Naive thymus-derived CD4-positive, alpha-beta T cell (primary cell): ENCODE measurements at regions not wholly inside any gene's neighbourhood (a gene's known extent, or its start where the extent isn't known, plus 50 kb on each side); places are given as distances from the start of the nearest gene placed in this dataset.

ENCODE experiments used
- ATAC-seq: fragments of 150-1000 bp; cut with Tn5 transposase; 2 replicates; pipeline ENCODE4 v1.10.0; 2021; ENCODE audit warnings: mild to moderate bottlenecking, moderate library complexity
- CTCF ChIA-PET: fragments of 350-600 bp; sonication (Branson Sonifier 250); formaldehyde crosslinking; loops from one replicate; lab custom pipeline; 2021; ENCODE audit warnings: antibody characterized with exemption; lab: Charles Lee
- POLR2A ChIA-PET: fragments of 350-600 bp; sonication (Branson Sonifier 250); formaldehyde crosslinking; loops from one replicate; lab custom pipeline; 2021; ENCODE audit warnings: antibody characterized with exemption, inconsistent platforms; lab: Charles Lee
- DNase-seq, 9 donors: peaks; one replicate each; pipeline versions ENCODE4 v3.0.0 to v3.0.0-alpha.2; 2020 to 2022; ENCODE audit warnings: mixed read lengths in 1 of 9
- H3K27ac ChIP-seq: one replicate; pipeline ENCODE4 v1.7.0; 2013; ENCODE audit warnings: mild to moderate bottlenecking, low read depth, low read length, moderate library complexity
- H3K27me3 ChIP-seq, 2 donors: one replicate each; pipeline ENCODE4 v1.7.0; 2013; ENCODE audit warnings: low read length in 2 of 2, mild to moderate bottlenecking in 2 of 2, moderate library complexity in 2 of 2; ENCODE audit not compliant: control insufficient read depth in 2 of 2, insufficient read depth in 2 of 2
- H3K36me3 ChIP-seq, 3 experiments: 1 replicate in 2 of 3; 2 replicates in 1 of 3; pipeline ENCODE4 v1.7.0; 2013; ENCODE audit warnings: low read length in 3 of 3, mild to moderate bottlenecking in 3 of 3, moderate library complexity in 1 of 3; ENCODE audit not compliant: insufficient read depth in 3 of 3, control insufficient read depth in 2 of 3
- H3K4me1 ChIP-seq, 2 donors: one replicate each; pipeline ENCODE4 v1.7.0; 2013; ENCODE audit warnings: low read length in 2 of 2, mild to moderate bottlenecking in 2 of 2, moderate library complexity in 1 of 2; ENCODE audit not compliant: control insufficient read depth in 2 of 2, insufficient read depth in 2 of 2
- H3K4me3 ChIP-seq: 2 replicates; pipeline ENCODE4 v1.7.0; 2013; ENCODE audit warnings: mild to moderate bottlenecking, low read length
- H3K9me3 ChIP-seq, 3 experiments: 1 replicate in 2 of 3; 2 replicates in 1 of 3; pipeline ENCODE4 v1.7.0; 2013; ENCODE audit warnings: low read length in 3 of 3; ENCODE audit not compliant: control insufficient read depth in 2 of 3
- H3K27ac Mint-ChIP-seq, 9 donors: one replicate each; pipeline ENCODE4 v1.8.0; 2020 to 2022; ENCODE audit warnings: mixed read lengths in 9 of 9, mild to moderate bottlenecking in 8 of 9, moderate library complexity in 5 of 9, inconsistent platforms in 2 of 9
- H3K27me3 Mint-ChIP-seq, 5 donors: one replicate each; pipeline ENCODE4 v1.8.0; 2021 to 2022; ENCODE audit warnings: mixed read lengths in 5 of 5, mild to moderate bottlenecking in 1 of 5
- H3K36me3 Mint-ChIP-seq, 5 donors: one replicate each; pipeline ENCODE4 v1.8.0; 2020 to 2022; ENCODE audit warnings: mixed read lengths in 5 of 5, mild to moderate bottlenecking in 3 of 5, inconsistent platforms in 1 of 5
- H3K4me1 Mint-ChIP-seq, 7 donors: one replicate each; pipeline ENCODE4 v1.8.0; 2020 to 2022; ENCODE audit warnings: mixed read lengths in 7 of 7, mild to moderate bottlenecking in 3 of 7, inconsistent platforms in 1 of 7
- H3K4me3 Mint-ChIP-seq, 10 donors: one replicate each; pipeline ENCODE4 v1.8.0; 2020 to 2022; ENCODE audit warnings: mild to moderate bottlenecking in 10 of 10, mixed read lengths in 10 of 10, moderate library complexity in 6 of 10, inconsistent platforms in 2 of 10
- H3K9me3 Mint-ChIP-seq, 11 donors: one replicate each; pipeline ENCODE4 v1.8.0; 2020 to 2022; ENCODE audit warnings: mixed read lengths in 11 of 11, mild to moderate bottlenecking in 4 of 11, inconsistent platforms in 1 of 11, moderate library complexity in 1 of 11
- intact Hi-C, 2 donors: fragments of 100-400 bp; cut with micrococcal nuclease; formaldehyde crosslinking; loops; one replicate each; pipeline ENCODE4 v1.15.1; 2023

GRCh38 chr4:59969909-59970308, 1230.2 kb upstream of the ADGRL3 start:
- H3K27ac Mint-ChIP-seq = no peak overlapping the region
- intact Hi-C loops = no loop called here
- Histone ChIP-seq H3K27ac (no peak overlapping the region), H3K4me3 (no peak overlapping the region), H3K36me3 (no peaks in the 10 kb centered on the region), H3K9me3 (no peaks in the 10 kb centered on the region), H3K27me3 (no peaks in the 10 kb centered on the region), H3K4me1 (no peaks in the 10 kb centered on the region)
- H3K36me3 Mint-ChIP-seq = no peaks in the 10 kb centered on the region
- ATAC-seq (no peak), DNase-seq (no peak)
- ChIA-PET CTCF (no interaction called here), POLR2A (no interaction called here)
- H3K27me3 Mint-ChIP-seq = no peaks in the 10 kb centered on the region
- no peaks in the 10 kb centered on the region for H3K4me1 Mint-ChIP-seq
- peaks cover 0 to 23% (median 6%) of the 10 kb centered on the region in 11 donors for H3K9me3 Mint-ChIP-seq
- no peak overlapping the region for H3K4me3 Mint-ChIP-seq

- Mint-ChIP-seq H3K4me3 (no peak overlapping the region), H3K9me3 (peaks cover 0 to 23% (median 6%) of the 10 kb centered on the region in 11 donors), H3K4me1 (no peaks in the 10 kb centered on the region), H3K36me3 (no peaks in the 10 kb centered on the region), H3K27me3 (no peaks in the 10 kb centered on the region), H3K27ac (no peak overlapping the region)
- H3K27me3 ChIP-seq = no peaks in the 10 kb centered on the region
- DNase-seq (no peak), ATAC-seq (no peak)
- H3K4me3 ChIP-seq = no peak overlapping the region
- ChIA-PET POLR2A (no interaction called here), CTCF (no interaction called here)
- intact Hi-C loops = no loop called here
- H3K4me1 ChIP-seq = no peaks in the 10 kb centered on the region
- H3K27ac ChIP-seq = no peak overlapping the region
- no peaks in the 10 kb centered on the region for H3K9me3 ChIP-seq
- H3K36me3 ChIP-seq = no peaks in the 10 kb centered on the region
These were observed 1228.2 kb upstream of the ADGRL3 start for GRCh38 chr4:59971952-59972351.

DNA sequence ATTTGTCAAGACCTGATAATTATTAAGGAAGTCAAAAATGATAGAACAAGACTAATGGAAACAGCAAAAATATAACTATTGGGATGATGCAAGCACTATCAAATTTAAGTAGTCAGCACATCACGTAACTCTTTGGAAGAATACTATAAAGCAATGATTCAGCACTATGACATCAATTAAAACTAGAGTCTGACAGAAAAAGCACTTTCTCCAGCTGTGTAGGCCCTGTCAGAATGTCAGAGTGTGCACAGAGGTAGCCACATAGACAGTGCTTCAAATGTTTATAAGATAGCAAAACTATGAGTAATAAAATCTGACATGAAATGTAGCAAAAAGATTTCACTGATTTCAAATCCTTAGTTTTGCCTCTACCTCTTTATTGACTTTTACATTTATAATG, 1226.6 kb upstream of the ADGRL3 start:
- no peaks in the 10 kb centered on the region for H3K27me3 ChIP-seq
- peaks cover 0 to 20% (median 3%) of the 10 kb centered on the region in 11 donors for H3K9me3 Mint-ChIP-seq

DNA sequence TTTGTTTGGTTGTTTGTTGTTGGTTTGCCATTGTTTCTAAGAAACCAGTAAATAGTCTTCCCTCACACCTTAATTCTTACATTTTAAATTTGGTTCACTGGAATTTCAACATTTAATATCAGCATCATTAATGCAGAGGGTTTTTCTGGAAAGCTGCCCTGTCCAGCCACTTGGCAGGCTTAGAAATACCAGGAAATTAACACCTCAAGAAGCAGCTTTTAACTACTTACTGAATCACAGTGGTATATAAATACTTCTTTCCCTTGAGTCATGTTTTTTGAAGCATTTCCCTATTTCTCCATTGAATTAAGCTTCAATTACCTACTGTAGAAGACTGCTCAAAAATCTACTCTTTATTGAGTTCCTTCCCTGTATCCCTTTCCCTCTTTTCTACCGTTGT, 1221.1 kb upstream of the ADGRL3 start:
- no peak overlapping the region for H3K27ac ChIP-seq
- no peaks in the 10 kb centered on the region for H3K4me1 ChIP-seq
- H3K9me3 ChIP-seq = no peaks in the 10 kb centered on the region
- H3K27me3 ChIP-seq = no peaks in the 10 kb centered on the region
- POLR2A ChIA-PET = no interaction called here
- Mint-ChIP-seq H3K9me3 (peaks cover 0 to 32% (median 2%) of the 10 kb centered on the region in 11 donors), H3K27me3 (no peaks in the 10 kb centered on the region), H3K4me3 (no peak overlapping the region), H3K27ac (no peak overlapping the region), H3K36me3 (no peaks in the 10 kb centered on the region), H3K4me1 (no peaks in the 10 kb centered on the region)
- no peaks in the 10 kb centered on the region for H3K36me3 ChIP-seq
- intact Hi-C loops = no loop called here
- DNase-seq = no peak
- no peak for ATAC-seq
- H3K4me3 ChIP-seq = no peak overlapping the region
- CTCF ChIA-PET = no interaction called here

More for the DNA sequence above, 1226.6 kb upstream of the ADGRL3 start:
- Histone ChIP-seq H3K27ac (no peak overlapping the region), H3K4me1 (no peaks in the 10 kb centered on the region), H3K9me3 (no peaks in the 10 kb centered on the region), H3K4me3 (no peak overlapping the region), H3K36me3 (no peaks in the 10 kb centered on the region)
- no peaks in the 10 kb centered on the region for H3K4me1 Mint-ChIP-seq
- intact Hi-C loops = no loop called here
- H3K27me3 Mint-ChIP-seq = no peaks in the 10 kb centered on the region
- H3K4me3 Mint-ChIP-seq = no peak overlapping the region
- no peak for DNase-seq
- H3K36me3 Mint-ChIP-seq = no peaks in the 10 kb centered on the region
- ChIA-PET POLR2A (no interaction called here), CTCF (no interaction called here)
- ATAC-seq = no peak
- H3K27ac Mint-ChIP-seq = no peak overlapping the region

DNA sequence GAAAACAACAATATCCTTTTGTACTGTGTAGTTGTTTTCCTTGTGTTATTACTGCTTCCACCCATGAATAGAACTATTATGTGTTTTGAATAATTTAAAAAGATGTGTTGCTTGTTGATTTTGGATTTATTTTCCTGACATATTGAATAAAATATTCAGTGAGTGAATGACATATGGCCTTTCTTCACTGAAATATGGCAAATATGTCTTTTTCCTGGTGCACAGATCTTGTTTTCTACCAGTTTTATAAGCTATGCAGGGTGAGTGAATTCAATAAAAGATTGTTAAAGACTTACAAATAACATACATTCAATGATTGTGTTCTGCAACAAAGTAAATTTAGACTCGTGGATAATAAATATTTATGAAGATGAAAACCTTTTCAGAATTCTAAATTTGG, 1216.3 kb upstream of the ADGRL3 start:
- Mint-ChIP-seq H3K9me3 (peaks cover 0 to 30% (median 3%) of the 10 kb centered on the region in 11 donors), H3K4me1 (no peaks in the 10 kb centered on the region), H3K27me3 (no peaks in the 10 kb centered on the region), H3K36me3 (peaks cover 0 to 4% (median 0%) of the 10 kb centered on the region in 5 donors), H3K4me3 (no peak overlapping the region), H3K27ac (no peak overlapping the region)
- ATAC-seq = no peak
- H3K4me1 ChIP-seq = no peaks in the 10 kb centered on the region
- DNase-seq = no peak
- H3K27me3 ChIP-seq = no peaks in the 10 kb centered on the region
- no peaks in the 10 kb centered on the region for H3K36me3 ChIP-seq
- intact Hi-C loops = no loop called here
- ChIA-PET CTCF (no interaction called here), POLR2A (no interaction called here)
- no peak overlapping the region for H3K4me3 ChIP-seq
- no peaks in the 10 kb centered on the region for H3K9me3 ChIP-seq
- no peak overlapping the region for H3K27ac ChIP-seq

GRCh38 chr4:59987289-59987688, 1212.8 kb upstream of the ADGRL3 start:
- Mint-ChIP-seq H3K27me3 (no peaks in the 10 kb centered on the region), H3K9me3 (peaks cover 0 to 10% (median 2%) of the 10 kb centered on the region in 11 donors), H3K27ac (no peak overlapping the region), H3K4me3 (no peak overlapping the region), H3K36me3 (peaks cover 0 to 4% (median 0%) of the 10 kb centered on the region in 5 donors), H3K4me1 (no peaks in the 10 kb centered on the region)
- Histone ChIP-seq H3K9me3 (no peaks in the 10 kb centered on the region), H3K27ac (no peak overlapping the region), H3K27me3 (no peaks in the 10 kb centered on the region), H3K4me1 (no peaks in the 10 kb centered on the region), H3K4me3 (no peak overlapping the region), H3K36me3 (no peaks in the 10 kb centered on the region)
- ChIA-PET POLR2A (no interaction called here), CTCF (no interaction called here)
- no peak for ATAC-seq
- DNase-seq = no peak
- intact Hi-C loops = no loop called here

DNA sequence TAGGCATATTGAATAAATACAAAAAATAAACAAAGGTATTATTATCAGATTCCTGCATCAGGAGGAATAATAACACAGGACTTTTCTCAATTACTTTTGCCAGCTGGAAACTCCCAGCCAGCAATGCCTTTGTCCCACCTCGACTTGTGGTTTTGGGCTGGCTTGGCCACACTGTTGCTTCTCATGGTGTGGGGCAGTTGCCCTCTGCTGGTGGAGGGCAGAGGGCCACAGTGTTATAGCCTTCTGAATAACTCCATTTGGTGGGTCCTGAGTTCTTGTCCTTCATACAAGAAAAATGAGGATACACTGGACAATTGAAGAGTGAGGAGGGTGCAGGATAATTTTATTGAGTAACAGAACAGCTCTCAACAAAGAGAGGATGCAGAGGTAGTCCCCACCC, 1206.0 kb upstream of the ADGRL3 start:
- H3K4me3 Mint-ChIP-seq = no peak overlapping the region
- Histone ChIP-seq H3K36me3 (no peaks in the 10 kb centered on the region), H3K9me3 (no peaks in the 10 kb centered on the region), H3K27ac (no peak overlapping the region), H3K27me3 (no peaks in the 10 kb centered on the region), H3K4me3 (no peak overlapping the region), H3K4me1 (no peaks in the 10 kb centered on the region)
- no peak overlapping the region for H3K27ac Mint-ChIP-seq
- H3K9me3 Mint-ChIP-seq = peaks cover 0 to 48% (median 10%) of the 10 kb centered on the region in 11 donors
- DNase-seq (no peak), ATAC-seq (no peak)
- H3K4me1 Mint-ChIP-seq = no peaks in the 10 kb centered on the region
- H3K36me3 Mint-ChIP-seq = no peaks in the 10 kb centered on the region
- CTCF ChIA-PET = no interaction called here
- intact Hi-C loops = no loop called here
- no peaks in the 10 kb centered on the region for H3K27me3 Mint-ChIP-seq
- POLR2A ChIA-PET = no interaction called here
